Astrocyte of the spinal cord (primary cell): ENCODE measurements at regions not wholly inside any gene's neighbourhood (a gene's known extent, or its start where the extent isn't known, plus 50 kb on each side); places are given as distances from the start of the nearest gene placed in this dataset.

ENCODE experiments used
- DNase-seq: peaks from one replicate; pipeline ENCODE4 v3.0.0; 2011; ENCODE audit warnings: low read depth, low spot score
- H3K4me3 ChIP-seq: 2 replicates; pipeline ENCODE4 v1.5.1; 2011; ENCODE audit warnings: low read depth, mild to moderate bottlenecking, low read length, moderate library complexity
- CTCF ChIP-seq: IDR thresholded peaks from 2 replicates; pipeline ENCODE4 v1.5.1; 2012; ENCODE audit warnings: low read depth, mild to moderate bottlenecking, low read length, inconsistent platforms
- in situ Hi-C: cut with HindIII; loops from 2 replicates; pipeline ENCODE4 v1.10.0; 2017; ENCODE audit warnings: low sequenced_read_pairs

- no peak for DNase-seq
Observed at GRCh38 chr6:44543664-44544063, 156.2 kb downstream of the CDC5L start.

DNA sequence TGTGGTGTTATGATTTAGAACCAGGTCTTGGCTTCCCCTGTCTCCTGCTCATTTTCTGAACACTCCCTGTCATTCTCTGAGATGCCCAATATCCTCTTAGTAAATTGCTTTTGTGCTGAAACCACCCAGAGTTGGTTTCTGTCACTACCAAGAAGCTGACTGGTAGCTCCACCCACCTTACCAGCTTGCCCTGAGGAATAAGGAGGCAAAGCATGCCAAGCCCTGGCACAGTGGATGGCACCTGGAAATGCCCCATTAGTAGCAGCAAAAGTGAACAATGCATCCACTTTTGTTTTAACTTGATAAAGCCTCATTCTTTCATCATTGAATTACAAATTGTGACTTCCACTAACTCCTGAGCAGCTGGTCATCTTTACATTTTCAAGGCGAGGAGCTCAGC, 157.7 kb downstream of the CDC5L start:
- DNase-seq: no peak
- in situ Hi-C loops: no loop called here
- TF ChIP-seq CTCF: no peak
- no peak overlapping the region for H3K4me3 ChIP-seq

More at GRCh38 chr6:44543664-44544063, 156.2 kb downstream of the CDC5L start:
- in situ Hi-C loops: no loop called here
- TF ChIP-seq CTCF: no peak
- no peak overlapping the region for H3K4me3 ChIP-seq

DNA sequence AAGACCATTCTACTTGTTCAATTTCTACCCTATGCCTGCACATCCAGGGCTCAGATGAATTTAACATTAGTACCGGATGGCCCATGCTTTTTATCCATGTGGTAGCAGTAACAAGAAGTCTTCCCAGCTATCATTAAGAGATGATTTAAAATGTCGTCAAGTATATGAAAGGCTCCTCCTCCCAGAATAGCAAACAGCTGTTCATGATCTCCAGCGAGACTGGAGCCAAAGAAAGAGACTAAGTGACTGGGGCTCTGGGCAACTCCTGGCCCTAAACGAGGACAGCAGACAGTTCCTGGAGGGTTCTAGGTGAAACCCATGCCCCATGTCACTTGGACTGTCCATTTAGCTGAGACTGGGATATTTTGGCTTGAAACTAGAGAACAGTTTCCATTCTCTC, 160.8 kb downstream of the CDC5L start:
- in situ Hi-C loops: no loop called here
- H3K4me3 ChIP-seq: no peak overlapping the region
- TF ChIP-seq CTCF: no peak
- no peak for DNase-seq

- in situ Hi-C loops: no loop called here
- no peak overlapping the region for H3K4me3 ChIP-seq
- no peak for DNase-seq
- no peak for TF ChIP-seq CTCF
Observed at GRCh38 chr6:44549516-44549915, 162.0 kb downstream of the CDC5L start.

DNA sequence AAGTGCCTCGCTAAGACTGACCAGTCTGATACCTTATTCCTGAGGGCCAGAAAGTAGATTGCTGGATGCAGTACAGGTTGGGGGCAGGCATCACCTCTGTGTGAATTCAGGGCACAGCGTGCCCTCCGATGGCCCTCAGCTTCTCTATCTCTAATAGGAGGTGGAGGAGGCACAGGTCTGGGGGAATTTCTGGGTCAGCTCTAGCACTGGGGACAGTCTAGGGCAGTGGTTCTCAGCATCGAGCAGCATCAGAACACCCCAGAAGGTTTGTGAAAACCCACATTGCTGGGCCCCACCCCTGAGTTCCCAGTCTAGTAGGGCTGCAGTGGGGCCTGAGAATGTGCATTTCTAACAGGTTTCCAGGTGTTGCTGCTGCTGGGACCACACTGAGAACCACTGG, 166.7 kb downstream of the CDC5L start:
- no peak for TF ChIP-seq CTCF
- no peak overlapping the region for H3K4me3 ChIP-seq
- DNase-seq: no peak
- in situ Hi-C loops: no loop called here

- no peak overlapping the region for H3K4me3 ChIP-seq
- TF ChIP-seq CTCF: no peak
- no peak for DNase-seq
- in situ Hi-C loops: no loop called here
Observed at GRCh38 chr6:44554861-44555260, 167.4 kb downstream of the CDC5L start.

- no peak overlapping the region for H3K4me3 ChIP-seq
- no peak for DNase-seq
- in situ Hi-C loops: no loop called here
- no peak for TF ChIP-seq CTCF
Observed at GRCh38 chr6:44556046-44556445, 168.5 kb downstream of the CDC5L start.
